Suprapubic skin (tissue), 3 donors: ENCODE measurements at regions not wholly inside any gene's neighbourhood (a gene's known extent, or its start where the extent isn't known, plus 50 kb on each side); places are given as distances from the start of the nearest gene placed in this dataset.

Experiments used
- EP300 ChIP-seq: sonication (generic); formaldehyde crosslinking; IDR thresholded peaks from one replicate; pipeline ENCODE4 v1.6.1; 2017; ENCODE audit warnings: antibody characterized with exemption
- POLR2A ChIP-seq, 2 donors: fragments of 450-650 bp; IDR thresholded peaks; one replicate each; pipeline ENCODE4 v1.6.1; 2017; ENCODE audit warnings: antibody characterized with exemption in 2 of 2, mild to moderate bottlenecking in 2 of 2, moderate library complexity in 2 of 2
- TF ChIP-seq, protein P1 (sequence below), 2 donors: fragments of 200-600 bp in 1 of 2; fragments of 450-650 bp in 1 of 2; sonication (generic) in 1 of 2; IDR thresholded peaks; one replicate each; pipeline ENCODE4 v1.5.1; 2016 to 2019; ENCODE audit warnings: antibody characterized with exemption in 2 of 2, mild to moderate bottlenecking in 1 of 2, moderate library complexity in 1 of 2

DNA sequence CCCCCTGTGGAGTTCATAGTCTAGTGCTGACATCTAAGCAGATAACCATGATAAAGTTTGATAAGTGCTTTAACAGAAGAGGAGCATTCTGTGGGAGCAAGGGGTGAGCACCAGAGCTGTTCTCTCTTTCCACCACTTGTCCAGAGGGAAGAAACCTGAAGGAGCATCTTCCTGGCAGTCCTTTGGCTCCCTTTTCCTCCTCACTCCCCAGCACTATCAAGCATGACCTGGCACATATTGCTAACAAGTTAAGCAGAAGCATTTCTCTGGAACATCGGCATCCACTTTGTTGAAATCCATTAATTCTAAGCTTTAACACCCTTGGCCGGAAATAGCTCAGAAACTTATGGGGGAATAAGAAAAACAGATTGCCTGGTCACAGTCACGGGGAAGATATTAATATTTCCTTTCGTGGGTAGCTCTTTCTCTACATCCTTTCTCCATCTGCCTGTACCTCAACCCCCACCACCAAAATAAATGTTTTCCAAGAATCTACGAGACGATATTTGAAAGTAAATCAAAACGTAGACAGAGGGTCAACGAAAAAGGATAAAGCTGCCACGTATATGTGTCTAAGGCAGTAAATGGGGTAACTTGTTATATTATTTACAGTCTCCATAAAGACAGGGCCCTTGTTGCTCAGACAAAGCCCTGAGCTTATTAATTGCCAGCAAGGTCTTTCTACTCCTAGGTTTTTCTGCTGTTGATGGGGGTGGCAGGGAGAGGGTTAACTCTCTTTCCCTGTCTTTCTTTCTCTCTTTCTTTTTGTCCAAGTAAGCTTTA lies 351.4 kb downstream of the NUF2 start:
- TF ChIP-seq, protein P1, sequence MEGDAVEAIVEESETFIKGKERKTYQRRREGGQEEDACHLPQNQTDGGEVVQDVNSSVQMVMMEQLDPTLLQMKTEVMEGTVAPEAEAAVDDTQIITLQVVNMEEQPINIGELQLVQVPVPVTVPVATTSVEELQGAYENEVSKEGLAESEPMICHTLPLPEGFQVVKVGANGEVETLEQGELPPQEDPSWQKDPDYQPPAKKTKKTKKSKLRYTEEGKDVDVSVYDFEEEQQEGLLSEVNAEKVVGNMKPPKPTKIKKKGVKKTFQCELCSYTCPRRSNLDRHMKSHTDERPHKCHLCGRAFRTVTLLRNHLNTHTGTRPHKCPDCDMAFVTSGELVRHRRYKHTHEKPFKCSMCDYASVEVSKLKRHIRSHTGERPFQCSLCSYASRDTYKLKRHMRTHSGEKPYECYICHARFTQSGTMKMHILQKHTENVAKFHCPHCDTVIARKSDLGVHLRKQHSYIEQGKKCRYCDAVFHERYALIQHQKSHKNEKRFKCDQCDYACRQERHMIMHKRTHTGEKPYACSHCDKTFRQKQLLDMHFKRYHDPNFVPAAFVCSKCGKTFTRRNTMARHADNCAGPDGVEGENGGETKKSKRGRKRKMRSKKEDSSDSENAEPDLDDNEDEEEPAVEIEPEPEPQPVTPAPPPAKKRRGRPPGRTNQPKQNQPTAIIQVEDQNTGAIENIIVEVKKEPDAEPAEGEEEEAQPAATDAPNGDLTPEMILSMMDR (IDR thresholded peaks at IDR 0.05), result no peak
- TF ChIP-seq EP300, result no peak
- no peak for TF ChIP-seq POLR2A (IDR thresholded peaks at IDR 0.05)
